IMR-90 (cell line): ENCODE measurements at regions not wholly inside any gene's neighbourhood (a gene's known extent, or its start where the extent isn't known, plus 50 kb on each side); places are given as distances from the start of the nearest gene placed in this dataset.

ENCODE experiments used
- ATAC-seq: fragments of 200-7000 bp; cut with Tn5 transposase; 2 replicates; pipeline ENCODE4 v1.9.1; 2020; ENCODE audit warnings: low read depth, mild to moderate bottlenecking, moderate library complexity
- BruUV-seq: library from RNA; stranded (reverse); fragments of 400-500 nt; replicated peaks from 2 replicates; lab custom pipeline; 2021; lab: Mats Ljungman, UMichigan
- CTCF ChIA-PET: fragments of 300-600 bp; formaldehyde crosslinking; extraction: SDS; loops from one replicate; lab custom pipeline; 2021; ENCODE audit warnings: antibody characterized with exemption; lab: Yijun Ruan, JAX
- POLR2A ChIA-PET: fragments of 300-600 bp; sonication (Branson Sonifier 250); formaldehyde crosslinking; loops from one replicate; lab custom pipeline; 2022; ENCODE audit warnings: antibody characterized with exemption; ENCODE audit not compliant: unreplicated experiment; lab: Charles Lee
- DNase-seq: peaks from one replicate; pipeline ENCODE4 v3.0.0; 2013
- H2AFZ ChIP-seq: replicated peaks from 2 replicates; pipeline ENCODE3; 2013; ENCODE audit warnings: low read length, mild to moderate bottlenecking; ENCODE audit not compliant: poor library complexity
- H2AK5ac ChIP-seq: 2 replicates; pipeline ENCODE4 v1.6.1; 2013; ENCODE audit warnings: low read depth, low read length, inconsistent platforms
- H2AK9ac ChIP-seq: replicated peaks from 2 replicates; pipeline ENCODE3; 2013; ENCODE audit warnings: mild to moderate bottlenecking, low read depth, low read length, moderate library complexity; ENCODE audit not compliant: poor library complexity
- H2BK120ac ChIP-seq: 2 replicates; pipeline ENCODE4 v1.6.1; 2013; ENCODE audit warnings: low read depth, low read length, inconsistent platforms
- H2BK15ac ChIP-seq: 3 replicates; pipeline ENCODE4 v1.6.1; 2013; ENCODE audit warnings: low read depth, low read length, inconsistent platforms
- H2BK20ac ChIP-seq: 2 replicates; pipeline ENCODE4 v1.6.1; 2013; ENCODE audit warnings: low read depth, mild to moderate bottlenecking, inconsistent platforms, low read length, moderate library complexity
- H2BK5ac ChIP-seq: 2 replicates; pipeline ENCODE4 v1.6.1; 2013; ENCODE audit warnings: mild to moderate bottlenecking, low read depth, low read length, inconsistent platforms; ENCODE audit not compliant: poor library complexity, severe bottlenecking
- H3K14ac ChIP-seq: replicated peaks from 2 replicates; pipeline ENCODE4 v1.6.1; 2013; ENCODE audit warnings: low read depth, low read length, inconsistent platforms
- H3K18ac ChIP-seq: 2 replicates; pipeline ENCODE4 v1.6.1; 2013; ENCODE audit warnings: low read depth, low read length, control low read depth
- H3K23ac ChIP-seq: 2 replicates; pipeline ENCODE4 v1.6.1; 2013; ENCODE audit warnings: low read depth, low read length, inconsistent platforms
- H3K27ac ChIP-seq: 2 replicates; pipeline ENCODE4 v1.5.1; 2013; ENCODE audit warnings: mild to moderate bottlenecking, control low read depth, low read length; ENCODE audit not compliant: insufficient read depth
- H3K27me3 ChIP-seq: 2 replicates; pipeline ENCODE4 v1.6.1; 2013; ENCODE audit warnings: low read length; ENCODE audit not compliant: control insufficient read depth, insufficient read depth
- H3K36me3 ChIP-seq: 2 replicates; pipeline ENCODE4 v1.6.1; 2013; ENCODE audit warnings: low read length, mixed read lengths; ENCODE audit not compliant: control insufficient read depth, insufficient read depth
- H3K4ac ChIP-seq: 2 replicates; pipeline ENCODE4 v1.6.1; 2013; ENCODE audit warnings: low read depth, low read length, inconsistent platforms
- H3K4me1 ChIP-seq: 2 replicates; pipeline ENCODE4 v1.6.1; 2013; ENCODE audit warnings: low read length, mixed read lengths; ENCODE audit not compliant: control insufficient read depth, insufficient read depth
- H3K4me2 ChIP-seq: 2 replicates; pipeline ENCODE4 v1.6.1; 2013; ENCODE audit warnings: low read depth, mild to moderate bottlenecking, control low read depth, low read length, moderate library complexity
- H3K4me3 ChIP-seq: 2 replicates; pipeline ENCODE4 v1.5.1; 2013; ENCODE audit warnings: low read depth, mild to moderate bottlenecking, control low read depth, low read length, moderate library complexity; ENCODE audit not compliant: insufficient read depth
- H3K56ac ChIP-seq: 2 replicates; pipeline ENCODE4 v1.6.1; 2013; ENCODE audit warnings: low read length, inconsistent platforms; ENCODE audit not compliant: insufficient read depth; ENCODE audit errors: extremely low read depth
- H3K79me1 ChIP-seq, 2 experiments: 2 replicates each; pipeline ENCODE4 v1.6.1; 2013; ENCODE audit warnings: low read length in 2 of 2, inconsistent platforms in 1 of 2, low read depth in 1 of 2
- H3K9ac ChIP-seq: 2 replicates; pipeline ENCODE4 v1.6.1; 2013; ENCODE audit warnings: low read depth, low read length, control low read depth
- H3K9me1 ChIP-seq: 2 replicates; pipeline ENCODE4 v1.6.1; 2013; ENCODE audit warnings: low read length, inconsistent platforms; ENCODE audit not compliant: insufficient read depth
- H3K9me3 ChIP-seq: 2 replicates; pipeline ENCODE4 v1.6.1; 2013; ENCODE audit warnings: low read length; ENCODE audit not compliant: control insufficient read depth, insufficient read depth
- H4K20me1 ChIP-seq: 2 replicates; pipeline ENCODE4 v1.6.1; 2013; ENCODE audit warnings: low read length, inconsistent platforms; ENCODE audit not compliant: insufficient read depth
- H4K5ac ChIP-seq: 2 replicates; pipeline ENCODE4 v1.6.1; 2013; ENCODE audit warnings: mild to moderate bottlenecking, low read depth, low read length, control low read depth
- H4K8ac ChIP-seq, 2 experiments: 2 replicates each; pipeline ENCODE4 v1.6.1; 2013; ENCODE audit warnings: low read depth in 2 of 2, low read length in 2 of 2, control low read depth in 1 of 2, inconsistent platforms in 1 of 2
- H4K91ac ChIP-seq: 2 replicates; pipeline ENCODE4 v1.6.1; 2013; ENCODE audit warnings: low read depth, low read length, inconsistent platforms; ENCODE audit not compliant: insufficient read depth
- BHLHE40 ChIP-seq: fragments of 150-350 bp; IDR thresholded peaks from 2 replicates; pipeline ENCODE4 v1.6.1; 2016; ENCODE audit warnings: mild to moderate bottlenecking, low read depth, low read length
- CEBPB ChIP-seq: IDR thresholded peaks from 2 replicates; pipeline ENCODE4 v1.6.1; 2012; ENCODE audit warnings: low read depth, low read length, improper control_type of control experiment
- CHD1 ChIP-seq: IDR thresholded peaks from 2 replicates; pipeline ENCODE4 v1.6.1; 2012; ENCODE audit warnings: low read depth, low read length, improper control_type of control experiment
- FOS ChIP-seq: fragments of 150-350 bp; IDR thresholded peaks from 2 replicates; pipeline ENCODE4 v1.6.1; 2016; ENCODE audit warnings: low read depth, low read length
- MAFK ChIP-seq: IDR thresholded peaks from 2 replicates; pipeline ENCODE4 v1.6.1; 2012; ENCODE audit warnings: low read depth, low read length, improper control_type of control experiment
- MAZ ChIP-seq: IDR thresholded peaks from 2 replicates; pipeline ENCODE4 v1.6.1; 2012; ENCODE audit warnings: low read depth, mild to moderate bottlenecking, low read length, improper control_type of control experiment, moderate library complexity, borderline replicate concordance
- MXI1 ChIP-seq: IDR thresholded peaks from 2 replicates; pipeline ENCODE4 v1.6.1; 2012; ENCODE audit warnings: low read depth, mild to moderate bottlenecking, low read length, moderate library complexity, borderline replicate concordance
- NFE2L2 ChIP-seq: fragments of 150-350 bp; IDR thresholded peaks from 2 replicates; pipeline ENCODE4 v1.6.1; 2016; ENCODE audit warnings: low read depth, mild to moderate bottlenecking, low read length
- POLR2A ChIP-seq: IDR thresholded peaks from 2 replicates; pipeline ENCODE4 v1.6.1; 2012; ENCODE audit warnings: mild to moderate bottlenecking, low read depth, low read length
- RAD21 ChIP-seq: IDR thresholded peaks from 2 replicates; pipeline ENCODE4 v1.6.1; 2012; ENCODE audit warnings: low read length, improper control_type of control experiment
- RCOR1 ChIP-seq: IDR thresholded peaks from 2 replicates; pipeline ENCODE4 v1.6.1; 2012; ENCODE audit warnings: mild to moderate bottlenecking, low read length, improper control_type of control experiment; ENCODE audit not compliant: insufficient replicate concordance
- RFX5 ChIP-seq: IDR thresholded peaks from 2 replicates; pipeline ENCODE4 v1.8.0; 2012; ENCODE audit warnings: low read depth, mild to moderate bottlenecking, low read length, moderate library complexity
- SMC3 ChIP-seq: fragments of 150-350 bp; IDR thresholded peaks from 2 replicates; pipeline ENCODE4 v1.6.1; 2016; ENCODE audit warnings: low read depth, mild to moderate bottlenecking, antibody characterized with exemption, low read length, moderate library complexity
- WGBS, 2 experiments: methylation state at CpG; one replicate each; pipeline versions ENCODE4 v1.1.5 to v1.1.7; 2013; ENCODE audit warnings: missing lambda C conversion rate in 2 of 2; ENCODE audit not compliant: insufficient read length in 1 of 2; ENCODE audit errors: extremely low coverage in 2 of 2; 5-methylcytosine and 5-hydroxymethylcytosine counted together
- dilution Hi-C: fragments of 300-500 bp; cut with HindIII; formaldehyde crosslinking; loops from one replicate; pipeline ENCODE4 v1.14.3; 2018; ENCODE audit warnings: low sequenced_read_pairs; ENCODE audit not compliant: unreplicated experiment
- in situ Hi-C: fragments of 300-500 bp; cut with MboI; formaldehyde crosslinking; loops from 3 replicates; pipeline ENCODE4 v1.14.3; 2019; ENCODE audit warnings: low sequenced_read_pairs, inconsistent platforms, mixed read lengths
- intact Hi-C: fragments of 100-400 bp; cut with micrococcal nuclease; formaldehyde crosslinking; loops from 2 replicates; pipeline ENCODE4 v1.10.0; 2022
- TF ChIP-seq, protein P1 (sequence below): fragments of 150-350 bp; IDR thresholded peaks from 2 replicates; pipeline ENCODE4 v1.6.1; 2016; ENCODE audit warnings: low read depth, mild to moderate bottlenecking, low read length, moderate library complexity, borderline replicate concordance
- TF ChIP-seq, protein P2 (sequence below): conservative IDR thresholded peaks from 2 replicates; pipeline ENCODE4 v1.5.1; 2012; ENCODE audit warnings: mild to moderate bottlenecking, low read depth, low read length, improper control_type of control experiment

DNA sequence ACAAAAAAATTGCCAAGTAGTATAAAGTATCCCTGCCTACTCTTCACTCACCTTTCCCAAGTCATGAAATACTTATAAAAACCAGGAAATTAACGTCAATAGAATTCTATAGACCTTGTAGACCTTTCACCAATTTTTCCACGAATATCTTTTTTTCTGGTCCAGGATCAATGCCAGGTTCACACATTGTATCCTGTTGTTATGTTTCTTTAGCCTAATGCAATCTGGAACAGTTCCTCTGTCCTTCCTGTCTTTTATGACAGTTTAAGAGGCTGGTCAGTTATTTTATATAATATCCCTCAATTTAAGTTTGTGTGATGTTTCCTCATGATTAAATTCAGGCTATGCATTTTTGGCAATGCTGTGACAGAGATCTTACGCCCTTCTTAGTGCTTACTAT lies 63.2 kb upstream of the MAGI1 start:
- Histone ChIP-seq H3K79me1 (no peaks in the 10 kb centered on the region), H3K9me1 (peaks cover 6% of the 10 kb centered on the region), H2BK20ac (no peak overlapping the region), H4K20me1 (no peaks in the 10 kb centered on the region), H3K4me1 (peaks cover 7% of the 10 kb centered on the region), H3K9ac (no peak overlapping the region), H3K27ac (no peak overlapping the region), H2BK15ac (no peak overlapping the region), H3K18ac (no peak overlapping the region), H3K4ac (no peak overlapping the region), H3K14ac (no peak overlapping the region), H3K9me3 (no peaks in the 10 kb centered on the region), H4K5ac (no peak overlapping the region), H3K4me3 (no peak overlapping the region), H3K23ac (no peak overlapping the region), H2BK120ac (no peak overlapping the region), H2BK5ac (no peak overlapping the region), H2AFZ (no peak overlapping the region), H4K91ac (no peak overlapping the region), H3K56ac (no peak overlapping the region), H3K27me3 (no peaks in the 10 kb centered on the region), H3K36me3 (no peaks in the 10 kb centered on the region), H4K8ac (no peak overlapping the region), H2AK5ac (no peak overlapping the region), H3K4me2 (no peak overlapping the region), H2AK9ac (no peak overlapping the region)
- dilution Hi-C loops (no loop called here), in situ Hi-C loops (no loop called here), intact Hi-C loops (no loop called here)
- ChIA-PET POLR2A (no interaction called here), CTCF (no interaction called here)
- ATAC-seq: no peak
- BruUV-seq: no TSS peak
- no CpG with 5 or more reads among the region's 3 CpGs for WGBS, 2 experiments
- no peak for TF ChIP-seq BHLHE40
- TF ChIP-seq, protein P1, sequence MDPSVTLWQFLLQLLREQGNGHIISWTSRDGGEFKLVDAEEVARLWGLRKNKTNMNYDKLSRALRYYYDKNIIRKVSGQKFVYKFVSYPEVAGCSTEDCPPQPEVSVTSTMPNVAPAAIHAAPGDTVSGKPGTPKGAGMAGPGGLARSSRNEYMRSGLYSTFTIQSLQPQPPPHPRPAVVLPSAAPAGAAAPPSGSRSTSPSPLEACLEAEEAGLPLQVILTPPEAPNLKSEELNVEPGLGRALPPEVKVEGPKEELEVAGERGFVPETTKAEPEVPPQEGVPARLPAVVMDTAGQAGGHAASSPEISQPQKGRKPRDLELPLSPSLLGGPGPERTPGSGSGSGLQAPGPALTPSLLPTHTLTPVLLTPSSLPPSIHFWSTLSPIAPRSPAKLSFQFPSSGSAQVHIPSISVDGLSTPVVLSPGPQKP: no peak
- TF ChIP-seq RFX5: no peak
- no peak for TF ChIP-seq MAZ
- no peak for TF ChIP-seq RAD21
- no peak for TF ChIP-seq NFE2L2
- TF ChIP-seq RCOR1: no peak
- no peak for TF ChIP-seq CEBPB
- no peak for TF ChIP-seq CHD1
- no peak for TF ChIP-seq SMC3
- TF ChIP-seq, protein P2, sequence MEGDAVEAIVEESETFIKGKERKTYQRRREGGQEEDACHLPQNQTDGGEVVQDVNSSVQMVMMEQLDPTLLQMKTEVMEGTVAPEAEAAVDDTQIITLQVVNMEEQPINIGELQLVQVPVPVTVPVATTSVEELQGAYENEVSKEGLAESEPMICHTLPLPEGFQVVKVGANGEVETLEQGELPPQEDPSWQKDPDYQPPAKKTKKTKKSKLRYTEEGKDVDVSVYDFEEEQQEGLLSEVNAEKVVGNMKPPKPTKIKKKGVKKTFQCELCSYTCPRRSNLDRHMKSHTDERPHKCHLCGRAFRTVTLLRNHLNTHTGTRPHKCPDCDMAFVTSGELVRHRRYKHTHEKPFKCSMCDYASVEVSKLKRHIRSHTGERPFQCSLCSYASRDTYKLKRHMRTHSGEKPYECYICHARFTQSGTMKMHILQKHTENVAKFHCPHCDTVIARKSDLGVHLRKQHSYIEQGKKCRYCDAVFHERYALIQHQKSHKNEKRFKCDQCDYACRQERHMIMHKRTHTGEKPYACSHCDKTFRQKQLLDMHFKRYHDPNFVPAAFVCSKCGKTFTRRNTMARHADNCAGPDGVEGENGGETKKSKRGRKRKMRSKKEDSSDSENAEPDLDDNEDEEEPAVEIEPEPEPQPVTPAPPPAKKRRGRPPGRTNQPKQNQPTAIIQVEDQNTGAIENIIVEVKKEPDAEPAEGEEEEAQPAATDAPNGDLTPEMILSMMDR: no peak
- TF ChIP-seq MXI1: no peak
- TF ChIP-seq MAFK: no peak
- TF ChIP-seq POLR2A: no peak
- no peak for TF ChIP-seq FOS
- no peak for DNase-seq
